A549 (cell line): ENCODE measurements at regions not wholly inside any gene's neighbourhood (a gene's known extent, or its start where the extent isn't known, plus 50 kb on each side); places are given as distances from the start of the nearest gene placed in this dataset.

Source experiments
- CTCF ChIP-seq: fragments of >200 bp; sonication (Bioruptor Twin); formaldehyde crosslinking; IDR thresholded peaks from 3 replicates; pipeline ENCODE4 v1.5.1; 2016
- ELK1 ChIP-seq: fragments of 150-350 bp; IDR thresholded peaks from 2 replicates; pipeline ENCODE4 v1.6.1; 2014; ENCODE audit warnings: low read depth, mild to moderate bottlenecking, low read length
- SMC3 ChIP-seq: fragments of >200 bp; sonication (Bioruptor Twin); formaldehyde crosslinking; IDR thresholded peaks from 3 replicates; pipeline ENCODE4 v1.6.1; 2018; ENCODE audit warnings: inconsistent platforms
- ZFP36 ChIP-seq: fragments of 450-650 bp; IDR thresholded peaks from 2 replicates; pipeline ENCODE4 v1.6.1; 2014; ENCODE audit warnings: borderline replicate concordance; ENCODE audit not compliant: partially characterized antibody
- TF ChIP-seq, protein P1 (sequence below): IDR thresholded peaks from 2 replicates; pipeline ENCODE4 v1.6.1; 2012; ENCODE audit warnings: low read depth, borderline replicate concordance

- TF ChIP-seq, protein P1, sequence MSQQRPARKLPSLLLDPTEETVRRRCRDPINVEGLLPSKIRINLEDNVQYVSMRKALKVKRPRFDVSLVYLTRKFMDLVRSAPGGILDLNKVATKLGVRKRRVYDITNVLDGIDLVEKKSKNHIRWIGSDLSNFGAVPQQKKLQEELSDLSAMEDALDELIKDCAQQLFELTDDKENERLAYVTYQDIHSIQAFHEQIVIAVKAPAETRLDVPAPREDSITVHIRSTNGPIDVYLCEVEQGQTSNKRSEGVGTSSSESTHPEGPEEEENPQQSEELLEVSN = no peak
- TF ChIP-seq CTCF (no peak), ZFP36 (no peak), SMC3 (no peak), ELK1 (no peak)
Measured at GRCh38 chr16:26593700-26594099, 473.0 kb upstream of the C16orf82 start.
